ENCODE measurements at regions not wholly inside any gene's neighbourhood (a gene's known extent, or its start where the extent isn't known, plus 50 kb on each side); places are given as distances from the start of the nearest gene placed in this dataset.

DNA sequence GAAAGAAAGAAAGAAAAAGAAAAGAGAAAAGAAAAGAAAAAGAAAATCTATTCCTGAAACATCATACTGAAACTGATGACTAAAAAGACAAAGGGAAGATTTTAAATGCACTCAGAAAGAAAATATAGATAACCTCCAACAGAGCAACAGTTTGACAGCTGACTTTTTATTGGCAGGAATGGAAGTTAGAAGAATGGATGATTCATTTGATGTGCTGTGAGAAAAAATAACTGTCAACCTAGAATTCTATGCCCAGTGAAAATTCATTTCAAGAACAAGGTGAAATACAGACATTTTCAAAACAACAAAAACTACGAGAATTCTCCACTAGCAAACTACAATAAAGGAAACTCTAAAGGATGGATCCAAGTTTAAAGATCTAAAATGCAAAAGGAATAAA lies 50.5 kb upstream of the HSPA12A start:
- dilution Hi-C loops (cut with MboI; ENCODE audit: extremely low pct_ligation_motif_present, low sequenced_read_pairs): no loop called here
- H3K4me2 ChIP-seq (ENCODE audit: control insufficient read depth, extremely low read depth, insufficient read depth, low read depth, low read length): no peak overlapping the region
- no peak overlapping the region for H3K9ac ChIP-seq (ENCODE audit: control insufficient read depth, extremely low read depth, insufficient read depth, low read length)
- no peaks in the 10 kb centered on the region for H3K4me1 ChIP-seq (ENCODE audit: control insufficient read depth, extremely low read depth, insufficient read depth, low read length)
- H3K27me3 ChIP-seq (ENCODE audit: control insufficient read depth, extremely low read depth, insufficient read depth, low read length): no peaks in the 10 kb centered on the region
- no peak overlapping the region for H3K4me3 ChIP-seq (ENCODE audit: control insufficient read depth in 2 of 3, extremely low read depth in 1 of 3, insufficient read depth in 2 of 3, low read depth in 1 of 3, low read length in 3 of 3)
- no peak overlapping the region for H2AFZ ChIP-seq (ENCODE audit: control insufficient read depth, low read length)
- DNase-seq (ENCODE audit: low read depth, low spot score) (no peak), FAIRE-seq (no peak)
- TF ChIP-seq, protein P1, sequence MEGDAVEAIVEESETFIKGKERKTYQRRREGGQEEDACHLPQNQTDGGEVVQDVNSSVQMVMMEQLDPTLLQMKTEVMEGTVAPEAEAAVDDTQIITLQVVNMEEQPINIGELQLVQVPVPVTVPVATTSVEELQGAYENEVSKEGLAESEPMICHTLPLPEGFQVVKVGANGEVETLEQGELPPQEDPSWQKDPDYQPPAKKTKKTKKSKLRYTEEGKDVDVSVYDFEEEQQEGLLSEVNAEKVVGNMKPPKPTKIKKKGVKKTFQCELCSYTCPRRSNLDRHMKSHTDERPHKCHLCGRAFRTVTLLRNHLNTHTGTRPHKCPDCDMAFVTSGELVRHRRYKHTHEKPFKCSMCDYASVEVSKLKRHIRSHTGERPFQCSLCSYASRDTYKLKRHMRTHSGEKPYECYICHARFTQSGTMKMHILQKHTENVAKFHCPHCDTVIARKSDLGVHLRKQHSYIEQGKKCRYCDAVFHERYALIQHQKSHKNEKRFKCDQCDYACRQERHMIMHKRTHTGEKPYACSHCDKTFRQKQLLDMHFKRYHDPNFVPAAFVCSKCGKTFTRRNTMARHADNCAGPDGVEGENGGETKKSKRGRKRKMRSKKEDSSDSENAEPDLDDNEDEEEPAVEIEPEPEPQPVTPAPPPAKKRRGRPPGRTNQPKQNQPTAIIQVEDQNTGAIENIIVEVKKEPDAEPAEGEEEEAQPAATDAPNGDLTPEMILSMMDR (optimal IDR thresholded peaks at IDR 0.05 in 1 of 3, IDR thresholded peaks at IDR 0.05 in 1 of 3, conservative IDR thresholded peaks at IDR 0.05 in 1 of 3; ENCODE audit: extremely low read depth in 1 of 3, insufficient read depth in 2 of 3, low read length in 3 of 3): no peak
- no peak for TF ChIP-seq EZH2 (IDR thresholded peaks at IDR 0.05; ENCODE audit: low read length)
- no peaks in the 10 kb centered on the region for H3K79me2 ChIP-seq (ENCODE audit: control insufficient read depth, insufficient read depth, low read length)
- no peaks in the 10 kb centered on the region for H3K9me1 ChIP-seq (ENCODE audit: control insufficient read depth, extremely low read depth, insufficient read depth, low read length)
- H3K9me3 ChIP-seq (ENCODE audit: control insufficient read depth, low read depth, low read length): no peaks in the 10 kb centered on the region
- H3K27ac ChIP-seq (ENCODE audit: control insufficient read depth, insufficient read depth, low read length): no peak overlapping the region
- no peaks in the 10 kb centered on the region for H3K36me3 ChIP-seq (ENCODE audit: control insufficient read depth in 2 of 2, extremely low read depth in 1 of 2, insufficient read depth in 2 of 2, low read length in 2 of 2)
- no peaks in the 10 kb centered on the region for H4K20me1 ChIP-seq (ENCODE audit: control insufficient read depth, extremely low read depth, insufficient read depth, low read length)

DNA sequence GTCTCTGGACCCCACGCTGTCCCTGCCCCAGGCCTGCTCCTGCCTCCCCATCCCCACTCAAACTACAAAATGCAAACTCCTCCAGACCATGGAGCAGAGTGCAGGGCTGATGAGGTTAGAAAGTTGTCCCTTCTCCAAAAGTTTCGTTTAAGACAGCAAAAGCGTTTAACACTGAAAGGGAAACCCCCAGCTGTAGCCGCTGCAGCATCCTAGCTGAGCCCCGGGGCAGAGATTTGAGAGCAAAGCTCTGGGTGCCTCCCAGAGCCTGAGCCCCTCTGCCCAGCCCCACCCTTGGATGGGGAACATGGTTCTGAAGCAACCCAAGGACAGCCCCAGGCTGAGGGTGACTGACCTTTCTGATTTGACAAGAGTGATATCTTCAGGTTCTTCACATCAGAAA lies 52.8 kb upstream of the ENO4 start:
- no peaks in the 10 kb centered on the region for H3K9me3 ChIP-seq (ENCODE audit: control insufficient read depth, low read depth, low read length)
- FAIRE-seq: no peak

More for the DNA sequence above, 52.8 kb upstream of the ENO4 start:
- no peaks in the 10 kb centered on the region for H3K4me1 ChIP-seq (ENCODE audit: control insufficient read depth, extremely low read depth, insufficient read depth, low read length)
- H2AFZ ChIP-seq (ENCODE audit: control insufficient read depth, low read length): no peak overlapping the region
- no peaks in the 10 kb centered on the region for H3K36me3 ChIP-seq (ENCODE audit: control insufficient read depth in 2 of 2, extremely low read depth in 1 of 2, insufficient read depth in 2 of 2, low read length in 2 of 2)
- DNase-seq (ENCODE audit: low read depth, low spot score): no peak
- H3K9ac ChIP-seq (ENCODE audit: control insufficient read depth, extremely low read depth, insufficient read depth, low read length): no peak overlapping the region
- no peak overlapping the region for H3K27ac ChIP-seq (ENCODE audit: control insufficient read depth, insufficient read depth, low read length)
- no peaks in the 10 kb centered on the region for H4K20me1 ChIP-seq (ENCODE audit: control insufficient read depth, extremely low read depth, insufficient read depth, low read length)
- H3K27me3 ChIP-seq (ENCODE audit: control insufficient read depth, extremely low read depth, insufficient read depth, low read length): peaks cover 3% of the 10 kb centered on the region
- H3K4me2 ChIP-seq (ENCODE audit: control insufficient read depth, extremely low read depth, insufficient read depth, low read depth, low read length): no peak overlapping the region
- TF ChIP-seq EZH2 (IDR thresholded peaks at IDR 0.05; ENCODE audit: low read length): no peak
- TF ChIP-seq, protein P1 (optimal IDR thresholded peaks at IDR 0.05 in 1 of 3, IDR thresholded peaks at IDR 0.05 in 1 of 3, conservative IDR thresholded peaks at IDR 0.05 in 1 of 3; ENCODE audit: extremely low read depth in 1 of 3, insufficient read depth in 2 of 3, low read length in 3 of 3): no peak
- no peaks in the 10 kb centered on the region for H3K79me2 ChIP-seq (ENCODE audit: control insufficient read depth, insufficient read depth, low read length)
- dilution Hi-C loops (cut with MboI; ENCODE audit: extremely low pct_ligation_motif_present, low sequenced_read_pairs): no loop called here
- H3K9me1 ChIP-seq (ENCODE audit: control insufficient read depth, extremely low read depth, insufficient read depth, low read length): no peaks in the 10 kb centered on the region
- H3K4me3 ChIP-seq (ENCODE audit: control insufficient read depth in 2 of 3, extremely low read depth in 1 of 3, insufficient read depth in 2 of 3, low read depth in 1 of 3, low read length in 3 of 3): no peak overlapping the region
